CD4-positive, alpha-beta memory T cell (primary cell): ENCODE measurements at regions not wholly inside any gene's neighbourhood (a gene's known extent, or its start where the extent isn't known, plus 50 kb on each side); places are given as distances from the start of the nearest gene placed in this dataset.
"Not testable (repeated sequence)": the region's sequence is repeated elsewhere in the genome, so short reads cannot be mapped to it uniquely, and the experiment has no call there.

ENCODE experiments used
- CTCF ChIA-PET: fragments of 350-600 bp; sonication (Branson Sonifier 250); formaldehyde crosslinking; loops from one replicate; lab custom pipeline; 2021; ENCODE audit warnings: inconsistent platforms; ENCODE audit not compliant: partially characterized antibody; lab: Charles Lee
- POLR2A ChIA-PET: fragments of 350-600 bp; sonication (Branson Sonifier 250); formaldehyde crosslinking; loops from one replicate; lab custom pipeline; 2021; ENCODE audit not compliant: partially characterized antibody; lab: Charles Lee
- DNase-seq, 5 donors: peaks; one replicate each; pipeline versions ENCODE4 v3.0.0 to v3.0.0-alpha.2; 2020 to 2022; ENCODE audit warnings: mixed read lengths in 1 of 5
- H3K27ac ChIP-seq: one replicate; pipeline ENCODE4 v1.7.0; 2013; ENCODE audit warnings: low read depth, low read length
- H3K27me3 ChIP-seq: 2 replicates; pipeline ENCODE4 v1.7.0; 2013; ENCODE audit warnings: mild to moderate bottlenecking, low read length, moderate library complexity; ENCODE audit not compliant: insufficient read depth
- H3K36me3 ChIP-seq: 2 replicates; pipeline ENCODE4 v1.7.0; 2013; ENCODE audit warnings: mild to moderate bottlenecking, low read length, moderate library complexity; ENCODE audit not compliant: insufficient read depth
- H3K4me1 ChIP-seq: 2 replicates; pipeline ENCODE4 v1.7.0; 2013; ENCODE audit warnings: mild to moderate bottlenecking, low read length, moderate library complexity; ENCODE audit not compliant: insufficient read depth
- H3K4me3 ChIP-seq, 2 donors: one replicate each; pipeline ENCODE4 v1.7.0; 2013; ENCODE audit warnings: low read length in 2 of 2, mild to moderate bottlenecking in 1 of 2
- H3K9me3 ChIP-seq, 2 donors: one replicate each; pipeline ENCODE4 v1.7.0; 2013; ENCODE audit warnings: low read length in 2 of 2, control low read depth in 1 of 2; ENCODE audit not compliant: control insufficient read depth in 1 of 2
- H3K27ac Mint-ChIP-seq, 7 donors: one replicate each; pipeline ENCODE4 v1.8.0; 2020 to 2021; ENCODE audit warnings: mixed read lengths in 7 of 7, mild to moderate bottlenecking in 6 of 7, inconsistent platforms in 3 of 7, moderate library complexity in 3 of 7
- H3K27me3 Mint-ChIP-seq, 2 donors: one replicate each; pipeline ENCODE4 v1.8.0; 2020 to 2021; ENCODE audit warnings: mixed read lengths in 2 of 2
- H3K36me3 Mint-ChIP-seq, 2 donors: one replicate each; pipeline ENCODE4 v1.8.0; 2020 to 2021; ENCODE audit warnings: mixed read lengths in 2 of 2, inconsistent platforms in 1 of 2, mild to moderate bottlenecking in 1 of 2
- H3K4me1 Mint-ChIP-seq, 4 donors: one replicate each; pipeline ENCODE4 v1.8.0; 2020 to 2021; ENCODE audit warnings: mixed read lengths in 4 of 4, mild to moderate bottlenecking in 1 of 4
- H3K4me3 Mint-ChIP-seq, 8 donors: one replicate each; pipeline ENCODE4 v1.8.0; 2020 to 2021; ENCODE audit warnings: mixed read lengths in 8 of 8, mild to moderate bottlenecking in 7 of 8, moderate library complexity in 6 of 8, inconsistent platforms in 3 of 8
- H3K9me3 Mint-ChIP-seq, 8 donors: one replicate each; pipeline ENCODE4 v1.8.0; 2020 to 2021; ENCODE audit warnings: mixed read lengths in 8 of 8, mild to moderate bottlenecking in 5 of 8, inconsistent platforms in 3 of 8, moderate library complexity in 1 of 8
- intact Hi-C: fragments of 100-400 bp; cut with micrococcal nuclease; formaldehyde crosslinking; loops from one replicate; pipeline ENCODE4 v1.15.1; 2023

DNA sequence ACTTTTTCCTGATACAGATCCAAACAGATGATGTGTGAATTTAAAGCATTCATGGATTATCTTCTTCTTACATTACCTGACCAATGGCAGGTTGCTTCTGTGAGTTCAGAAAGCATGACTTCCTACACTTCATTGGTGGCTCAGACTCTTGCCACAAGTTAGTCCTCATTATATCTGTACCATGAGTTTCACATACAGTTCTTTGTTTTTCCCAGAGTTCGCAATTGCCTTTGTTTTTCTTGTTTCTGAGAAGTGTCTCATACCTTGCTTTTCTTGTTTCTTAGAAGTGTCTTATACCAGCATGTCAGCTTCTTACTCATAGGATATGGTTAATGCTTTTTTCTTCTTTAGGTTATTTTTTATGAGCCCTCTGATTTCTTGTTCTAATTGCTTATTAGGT lies 133.8 kb upstream of the TLE3 start:
- CTCF ChIA-PET = no interaction called here
- Histone ChIP-seq H3K4me1 (no peaks in the 10 kb centered on the region), H3K36me3 (no peaks in the 10 kb centered on the region), H3K9me3 (no peaks in the 10 kb centered on the region), H3K27ac (no peak overlapping the region), H3K4me3 (no peak overlapping the region), H3K27me3 (no peaks in the 10 kb centered on the region)
- Mint-ChIP-seq H3K27me3 (peaks cover 0 to 2% of the 10 kb centered on the region in 2 donors), H3K9me3 (peaks cover 0 to 37% (median 29%) of the 10 kb centered on the region in 8 donors), H3K36me3 (peaks cover 2 to 18% of the 10 kb centered on the region in 2 donors), H3K27ac (no peak overlapping the region), H3K4me3 (no peak overlapping the region), H3K4me1 (peaks cover 0 to 11% (median under 1%) of the 10 kb centered on the region in 4 donors)
- POLR2A ChIA-PET = no interaction called here
- intact Hi-C loops = no loop called here
- DNase-seq = no peak

DNA sequence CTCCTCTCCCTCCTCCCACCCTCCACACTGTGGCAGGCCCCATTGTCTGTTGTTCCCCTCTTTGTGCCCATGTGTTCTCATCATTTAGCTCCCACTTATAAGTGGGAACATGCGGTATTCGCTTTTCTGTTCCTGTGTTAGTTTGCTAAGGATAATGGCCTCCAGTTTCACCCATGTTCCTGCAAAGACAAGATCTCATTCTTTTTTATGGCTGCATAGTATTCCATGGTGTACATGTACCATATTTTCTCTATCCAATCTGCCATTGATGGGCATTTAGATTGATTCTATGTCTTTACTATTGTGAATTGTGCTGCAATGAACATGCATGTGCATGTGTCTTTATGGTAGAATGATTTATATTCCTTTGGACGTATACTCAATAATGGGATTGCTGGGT lies 130.2 kb upstream of the TLE3 start:
- DNase-seq, intact Hi-C loops, H3K27me3 Mint-ChIP-seq, H3K9me3 ChIP-seq, H3K4me1 ChIP-seq, H3K4me3 ChIP-seq, H3K27ac Mint-ChIP-seq, POLR2A ChIA-PET, H3K4me3 Mint-ChIP-seq, H3K36me3 ChIP-seq, CTCF ChIA-PET, H3K27ac ChIP-seq, H3K27me3 ChIP-seq: not testable (repeated sequence)
- Mint-ChIP-seq H3K4me1 (peaks cover 6 to 10% (median 7%) of the 10 kb centered on the region in 4 donors), H3K36me3 (peaks cover 2 to 18% of the 10 kb centered on the region in 2 donors), H3K9me3 (peaks cover 0 to 32% (median 27%) of the 10 kb centered on the region in 8 donors)

DNA sequence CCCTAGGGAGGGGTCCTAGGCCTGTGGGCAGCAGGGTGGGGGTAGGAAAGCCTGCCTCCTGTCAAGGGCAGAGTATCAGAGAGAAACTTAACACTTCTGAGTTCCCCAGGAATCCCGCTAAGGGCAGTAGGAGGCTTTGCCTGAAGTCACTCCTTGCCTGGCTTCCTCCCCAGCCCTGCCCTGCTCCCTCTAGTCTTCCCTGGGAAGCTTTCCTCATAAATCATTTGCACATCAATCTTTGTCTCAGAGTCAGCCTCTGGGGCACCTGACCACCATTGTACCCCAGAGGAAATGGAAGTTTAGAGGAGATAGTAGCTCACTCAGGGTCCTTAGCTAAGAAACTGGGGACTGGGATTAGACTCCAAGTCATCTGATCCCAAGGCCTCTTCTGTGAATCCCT lies 129.4 kb upstream of the TLE3 start:
- intact Hi-C loops = no loop called here
- H3K4me3 Mint-ChIP-seq = no peak overlapping the region
- no peak for DNase-seq
- no peak overlapping the region for H3K27ac Mint-ChIP-seq
- Histone ChIP-seq H3K4me1 (no peaks in the 10 kb centered on the region), H3K27ac (no peak overlapping the region), H3K36me3 (no peaks in the 10 kb centered on the region), H3K27me3 (no peaks in the 10 kb centered on the region), H3K4me3 (no peak overlapping the region), H3K9me3 (no peaks in the 10 kb centered on the region)
- peaks cover 2 to 13% of the 10 kb centered on the region in 2 donors for H3K36me3 Mint-ChIP-seq
- peaks cover 0 to 2% of the 10 kb centered on the region in 2 donors for H3K27me3 Mint-ChIP-seq
- H3K4me1 Mint-ChIP-seq = peaks cover 6 to 13% (median 8%) of the 10 kb centered on the region in 4 donors
- POLR2A ChIA-PET = no interaction called here
- H3K9me3 Mint-ChIP-seq = peaks cover 0 to 25% (median 21%) of the 10 kb centered on the region in 8 donors
- CTCF ChIA-PET = interaction anchor here (0.9 kb wide), 1 partner anchor 12 kb away, joined by 3 read pairs; no protein-coding TSS in a partner anchor

DNA sequence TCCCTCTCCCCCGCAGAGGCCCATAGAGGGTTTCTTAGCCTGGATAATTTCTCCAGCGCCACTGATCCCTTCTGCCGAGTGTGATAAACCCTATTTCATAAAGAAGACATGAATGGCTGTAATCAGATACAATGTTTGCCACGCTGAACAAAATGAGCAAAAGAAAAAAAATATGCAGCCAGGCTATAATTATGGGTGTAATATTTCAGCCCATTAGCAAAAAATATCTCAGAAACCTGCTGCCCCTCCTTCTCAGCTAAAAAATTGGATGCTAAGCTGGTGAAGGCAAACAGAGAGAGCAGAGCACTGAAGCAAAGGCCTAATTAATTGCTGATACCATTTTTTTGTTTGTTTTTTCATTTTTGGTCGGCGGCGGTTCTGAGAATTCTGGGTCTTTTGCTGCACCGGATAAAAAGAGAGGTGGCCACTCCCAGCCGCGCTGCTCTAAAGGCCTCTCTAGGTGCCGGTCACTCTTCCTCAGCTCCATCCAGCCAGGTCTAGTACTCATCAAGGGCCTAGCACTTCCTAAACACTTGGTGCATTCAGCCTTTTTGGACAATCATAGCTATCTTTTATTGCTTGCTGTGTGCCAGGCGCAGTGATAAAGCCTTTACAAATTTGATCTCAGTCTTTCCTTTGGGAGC lies 128.7 kb upstream of the TLE3 start:
- peaks cover 0 to 2% of the 10 kb centered on the region in 2 donors for H3K27me3 Mint-ChIP-seq
- peaks cover under 1 to 7% of the 10 kb centered on the region in 2 donors for H3K36me3 Mint-ChIP-seq
- no peak overlapping the region for H3K4me3 Mint-ChIP-seq
- H3K4me1 Mint-ChIP-seq = peaks cover 6 to 13% (median 8%) of the 10 kb centered on the region in 4 donors
- ChIA-PET CTCF (interaction anchor here (0.9 kb wide), 1 partner anchor 13 kb away, joined by 3 read pairs; no protein-coding TSS in a partner anchor), POLR2A (no interaction called here)
- no peak for DNase-seq
- Histone ChIP-seq H3K4me3 (no peak overlapping the region), H3K4me1 (no peaks in the 10 kb centered on the region), H3K27me3 (no peaks in the 10 kb centered on the region), H3K36me3 (no peaks in the 10 kb centered on the region), H3K9me3 (no peaks in the 10 kb centered on the region), H3K27ac (no peak overlapping the region)
- intact Hi-C loops = no loop called here
- H3K27ac Mint-ChIP-seq = no peak overlapping the region
- H3K9me3 Mint-ChIP-seq = peaks cover 0 to 18% (median 14%) of the 10 kb centered on the region in 8 donors

DNA sequence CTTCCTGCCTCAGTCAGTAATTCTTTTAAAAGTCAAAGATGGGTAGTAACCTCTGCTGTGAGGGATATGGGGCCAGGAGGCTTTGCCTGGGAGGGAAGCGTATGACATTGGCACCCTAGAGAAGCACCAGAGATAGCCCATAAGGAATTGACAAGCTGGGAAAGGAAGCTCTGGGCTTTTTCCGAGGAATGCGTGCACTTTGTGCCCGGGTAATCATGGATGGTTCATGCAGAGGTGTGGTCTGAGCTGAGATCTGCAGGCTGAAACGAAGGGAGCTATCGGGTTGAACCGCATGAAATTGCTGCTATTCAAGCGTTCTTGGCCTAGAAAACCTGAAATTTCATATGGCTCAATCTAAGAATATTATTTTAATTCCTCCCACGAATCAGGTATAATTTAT lies 127.7 kb upstream of the TLE3 start:
- peaks cover 0 to 7% of the 10 kb centered on the region in 2 donors for H3K36me3 Mint-ChIP-seq
- no peak for DNase-seq
- no peak overlapping the region for H3K27ac ChIP-seq
- H3K4me1 ChIP-seq = no peaks in the 10 kb centered on the region
- ChIA-PET POLR2A (no interaction called here), CTCF (interaction anchor here (0.6 kb wide), 1 partner anchor 122 kb away, joined by 3 read pairs; no protein-coding TSS in a partner anchor)
- H3K27me3 Mint-ChIP-seq = peaks cover 0 to 2% of the 10 kb centered on the region in 2 donors
- no peak overlapping the region for H3K4me3 ChIP-seq
- H3K36me3 ChIP-seq = no peaks in the 10 kb centered on the region
- H3K27ac Mint-ChIP-seq = no peak overlapping the region
- intact Hi-C loops = no loop called here
- H3K4me1 Mint-ChIP-seq = peaks cover 6 to 13% (median 8%) of the 10 kb centered on the region in 4 donors
- no peaks in the 10 kb centered on the region for H3K9me3 ChIP-seq
- no peak overlapping the region for H3K4me3 Mint-ChIP-seq
- H3K27me3 ChIP-seq = no peaks in the 10 kb centered on the region
- H3K9me3 Mint-ChIP-seq = peaks cover 0 to 12% (median 9%) of the 10 kb centered on the region in 8 donors

DNA sequence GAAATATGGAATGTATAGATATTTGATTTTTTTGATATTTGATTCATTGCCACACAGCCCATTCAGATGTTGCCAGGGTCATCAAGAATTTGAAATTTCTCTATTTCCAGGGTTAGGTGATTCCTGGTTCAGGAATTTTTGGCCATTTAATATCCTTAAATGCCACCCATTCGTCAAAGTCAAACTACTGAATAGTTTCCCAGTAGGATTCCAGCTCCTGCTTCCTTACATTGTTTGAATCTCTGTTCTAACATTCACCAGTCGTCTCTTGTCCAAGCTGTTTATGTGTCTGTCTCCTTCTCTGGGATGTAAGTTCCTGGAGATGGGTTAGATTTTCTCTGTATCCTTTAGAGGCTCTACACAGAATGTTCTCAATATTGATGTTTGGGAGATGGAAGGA lies 124.9 kb upstream of the TLE3 start:
- no peaks in the 10 kb centered on the region for H3K9me3 ChIP-seq
- no peaks in the 10 kb centered on the region for H3K36me3 ChIP-seq
- CTCF ChIA-PET = no interaction called here
- Mint-ChIP-seq H3K27ac (no peak overlapping the region), H3K4me3 (no peak overlapping the region), H3K9me3 (no peaks in the 10 kb centered on the region), H3K27me3 (no peaks in the 10 kb centered on the region), H3K4me1 (peaks cover 6 to 13% (median 9%) of the 10 kb centered on the region in 4 donors), H3K36me3 (no peaks in the 10 kb centered on the region)
- DNase-seq = no peak
- H3K4me1 ChIP-seq = no peaks in the 10 kb centered on the region
- intact Hi-C loops = no loop called here
- no peak overlapping the region for H3K27ac ChIP-seq
- POLR2A ChIA-PET = no interaction called here
- no peaks in the 10 kb centered on the region for H3K27me3 ChIP-seq
- H3K4me3 ChIP-seq = no peak overlapping the region

DNA sequence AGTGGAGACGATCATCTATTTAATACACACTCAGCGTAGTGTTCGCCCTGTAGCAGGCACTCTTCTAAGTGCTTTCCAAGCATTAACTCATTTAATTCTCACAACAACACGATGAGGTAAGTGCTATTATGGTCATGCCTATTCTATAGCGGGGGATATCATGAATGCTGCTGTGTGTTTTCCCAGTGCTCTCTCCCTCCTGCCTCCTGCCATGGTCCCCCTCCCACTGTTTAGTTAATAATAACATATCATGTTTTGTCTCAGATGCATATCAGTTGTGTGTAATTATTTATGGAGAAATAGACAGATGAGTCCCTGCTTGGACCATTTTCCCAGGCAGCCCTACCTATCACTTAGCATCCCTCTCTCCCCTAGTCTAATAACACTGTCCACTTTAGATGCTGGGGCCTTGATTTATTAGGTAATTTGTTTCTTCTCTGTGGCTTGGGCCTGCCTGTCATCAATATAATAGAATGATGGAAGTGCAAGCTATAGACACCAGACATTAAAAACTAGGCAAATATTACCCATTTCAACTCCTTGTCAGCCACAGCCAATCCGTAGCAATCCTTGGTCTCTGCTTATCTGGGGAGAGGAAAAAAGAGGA lies 122.9 kb upstream of the TLE3 start:
- H3K9me3 Mint-ChIP-seq = no peaks in the 10 kb centered on the region
- H3K4me3 ChIP-seq = no peak overlapping the region
- H3K9me3 ChIP-seq = no peaks in the 10 kb centered on the region
- no peak overlapping the region for H3K4me3 Mint-ChIP-seq
- H3K27me3 ChIP-seq = no peaks in the 10 kb centered on the region
- ChIA-PET CTCF (no interaction called here), POLR2A (no interaction called here)
- H3K4me1 ChIP-seq = no peaks in the 10 kb centered on the region
- no peaks in the 10 kb centered on the region for H3K36me3 Mint-ChIP-seq
- no peaks in the 10 kb centered on the region for H3K36me3 ChIP-seq
- H3K27me3 Mint-ChIP-seq = no peaks in the 10 kb centered on the region
- H3K4me1 Mint-ChIP-seq = peaks cover 6 to 13% (median 10%) of the 10 kb centered on the region in 4 donors
- no peak overlapping the region for H3K27ac Mint-ChIP-seq
- intact Hi-C loops = no loop called here
- no peak for DNase-seq
- no peak overlapping the region for H3K27ac ChIP-seq
